Uterus (tissue), 2 donors: ENCODE measurements at regions not wholly inside any gene's neighbourhood (a gene's known extent, or its start where the extent isn't known, plus 50 kb on each side); places are given as distances from the start of the nearest gene placed in this dataset.

Experiments
- POLR2A ChIP-seq, 2 donors: fragments of 450-650 bp; IDR thresholded peaks; one replicate each; pipeline ENCODE4 v1.6.1; 2016; ENCODE audit warnings: antibody characterized with exemption in 2 of 2, mild to moderate bottlenecking in 1 of 2, moderate library complexity in 1 of 2
- TF ChIP-seq, protein P1 (sequence below), 4 experiments: fragments of 200-600 bp in 2 of 4; fragments of 450-650 bp in 2 of 4; sonication (generic) in 2 of 4; IDR thresholded peaks; one replicate each; pipeline ENCODE4 v1.5.1; 2016 to 2019; ENCODE audit warnings: antibody characterized with exemption in 4 of 4, mild to moderate bottlenecking in 2 of 4, moderate library complexity in 1 of 4

DNA sequence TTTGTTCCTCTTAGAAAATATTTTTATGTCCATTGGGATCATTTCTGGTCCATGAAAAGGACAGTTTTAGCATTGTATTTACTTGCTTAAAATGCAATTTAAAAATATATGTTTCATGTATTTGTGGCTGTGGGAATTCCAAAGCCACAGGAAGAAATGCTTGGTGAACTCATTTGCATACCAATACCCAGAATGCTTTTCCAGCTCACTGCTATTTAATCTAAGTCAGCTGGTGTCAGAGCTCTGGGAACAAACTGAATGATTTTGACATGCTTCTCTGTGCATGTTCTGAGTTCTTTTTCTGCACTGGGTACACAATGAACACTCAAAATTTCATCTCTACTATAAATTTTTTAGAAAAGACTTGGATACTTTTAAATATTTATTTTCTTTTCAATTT is 482.8 kb upstream of the ARRDC3 start:
- no peak for TF ChIP-seq POLR2A (IDR thresholded peaks at IDR 0.05)
- TF ChIP-seq, protein P1, sequence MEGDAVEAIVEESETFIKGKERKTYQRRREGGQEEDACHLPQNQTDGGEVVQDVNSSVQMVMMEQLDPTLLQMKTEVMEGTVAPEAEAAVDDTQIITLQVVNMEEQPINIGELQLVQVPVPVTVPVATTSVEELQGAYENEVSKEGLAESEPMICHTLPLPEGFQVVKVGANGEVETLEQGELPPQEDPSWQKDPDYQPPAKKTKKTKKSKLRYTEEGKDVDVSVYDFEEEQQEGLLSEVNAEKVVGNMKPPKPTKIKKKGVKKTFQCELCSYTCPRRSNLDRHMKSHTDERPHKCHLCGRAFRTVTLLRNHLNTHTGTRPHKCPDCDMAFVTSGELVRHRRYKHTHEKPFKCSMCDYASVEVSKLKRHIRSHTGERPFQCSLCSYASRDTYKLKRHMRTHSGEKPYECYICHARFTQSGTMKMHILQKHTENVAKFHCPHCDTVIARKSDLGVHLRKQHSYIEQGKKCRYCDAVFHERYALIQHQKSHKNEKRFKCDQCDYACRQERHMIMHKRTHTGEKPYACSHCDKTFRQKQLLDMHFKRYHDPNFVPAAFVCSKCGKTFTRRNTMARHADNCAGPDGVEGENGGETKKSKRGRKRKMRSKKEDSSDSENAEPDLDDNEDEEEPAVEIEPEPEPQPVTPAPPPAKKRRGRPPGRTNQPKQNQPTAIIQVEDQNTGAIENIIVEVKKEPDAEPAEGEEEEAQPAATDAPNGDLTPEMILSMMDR (IDR thresholded peaks at IDR 0.05): no peak
